Neuronal stem cell (in vitro differentiated cells): ENCODE measurements at regions not wholly inside any gene's neighbourhood (a gene's known extent, or its start where the extent isn't known, plus 50 kb on each side); places are given as distances from the start of the nearest gene placed in this dataset.
"Not testable (repeated sequence)": the region's sequence is repeated elsewhere in the genome, so short reads cannot be mapped to it uniquely, and the experiment has no call there.

Experiments used
- DNase-seq: peaks from one replicate; pipeline ENCODE4 v3.0.0-alpha.2; 2013; ENCODE audit warnings: low spot score
- H2AFZ ChIP-seq: one replicate; pipeline ENCODE4 v1.6.1; 2013; ENCODE audit warnings: mild to moderate bottlenecking, low read length, inconsistent platforms
- H2AK5ac ChIP-seq: 2 replicates; pipeline ENCODE4 v1.6.1; 2013; ENCODE audit warnings: low read depth, mild to moderate bottlenecking, inconsistent platforms, low read length, moderate library complexity, mixed read lengths
- H2BK120ac ChIP-seq: 2 replicates; pipeline ENCODE4 v1.6.1; 2013; ENCODE audit warnings: low read depth, mild to moderate bottlenecking, inconsistent platforms, low read length, moderate library complexity, mixed read lengths
- H2BK12ac ChIP-seq: one replicate; pipeline ENCODE4 v1.6.1; 2013; ENCODE audit warnings: low read length, inconsistent platforms
- H2BK15ac ChIP-seq: 2 replicates; pipeline ENCODE4 v1.6.1; 2013; ENCODE audit warnings: mild to moderate bottlenecking, low read length, inconsistent platforms, mixed read lengths
- H2BK5ac ChIP-seq: one replicate; pipeline ENCODE4 v1.6.1; 2013; ENCODE audit warnings: inconsistent platforms, mild to moderate bottlenecking, low read length, moderate library complexity
- H3K14ac ChIP-seq: one replicate; pipeline ENCODE4 v1.6.1; 2013; ENCODE audit warnings: low read length, inconsistent platforms
- H3K18ac ChIP-seq: 2 replicates; pipeline ENCODE4 v1.6.1; 2013; ENCODE audit warnings: low read length, inconsistent platforms
- H3K23ac ChIP-seq: 2 replicates; pipeline ENCODE4 v1.6.1; 2013; ENCODE audit warnings: low read depth, mild to moderate bottlenecking, mixed read lengths, low read length, inconsistent platforms; ENCODE audit not compliant: poor library complexity
- H3K27ac ChIP-seq: replicated peaks from 3 replicates; pipeline ENCODE4 v1.5.1; 2013; ENCODE audit warnings: low read length, inconsistent platforms
- H3K27me3 ChIP-seq, 3 experiments: 2 replicates each; pipeline ENCODE4 v1.6.1; 2013; ENCODE audit warnings: low read length in 3 of 3, mild to moderate bottlenecking in 2 of 3, inconsistent platforms in 1 of 3, low read depth in 1 of 3, mixed read lengths in 1 of 3, moderate library complexity in 1 of 3; ENCODE audit not compliant: control insufficient read depth in 3 of 3, insufficient read depth in 3 of 3
- H3K36me3 ChIP-seq, 2 donors: replicated peaks in 1 of 2; 2 replicates each; pipeline ENCODE4 v1.6.1; 2013; ENCODE audit warnings: low read length in 2 of 2; ENCODE audit not compliant: control insufficient read depth in 2 of 2, insufficient read depth in 2 of 2
- H3K4ac ChIP-seq: 2 replicates; pipeline ENCODE4 v1.6.1; 2013; ENCODE audit warnings: inconsistent platforms, mild to moderate bottlenecking, low read length, moderate library complexity
- H3K4me1 ChIP-seq, 2 donors: 1 replicate in 1 of 2; 2 replicates in 1 of 2; pipeline ENCODE4 v1.6.1; 2013; ENCODE audit warnings: low read length in 2 of 2, low read depth in 1 of 2; ENCODE audit not compliant: control insufficient read depth in 2 of 2, insufficient read depth in 1 of 2
- H3K4me2 ChIP-seq: one replicate; pipeline ENCODE4 v1.6.1; 2013; ENCODE audit warnings: mild to moderate bottlenecking, low read length, inconsistent platforms; ENCODE audit not compliant: insufficient read depth, poor library complexity, severe bottlenecking
- H3K4me3 ChIP-seq, 2 donors: 2 replicates each; pipeline ENCODE4 v1.5.1; 2013; ENCODE audit warnings: low read length in 2 of 2, mild to moderate bottlenecking in 2 of 2, inconsistent platforms in 1 of 2, moderate library complexity in 1 of 2
- H3K79me1 ChIP-seq: one replicate; pipeline ENCODE4 v1.6.1; 2013; ENCODE audit warnings: low read depth, mild to moderate bottlenecking, inconsistent platforms, low read length, moderate library complexity
- H3K9ac ChIP-seq: one replicate; pipeline ENCODE4 v1.6.1; 2013; ENCODE audit warnings: mild to moderate bottlenecking, low read depth, low read length, inconsistent platforms; ENCODE audit not compliant: poor library complexity
- H3K9me3 ChIP-seq, 2 donors: replicated peaks in 1 of 2; 2 replicates each; pipeline versions ENCODE3 to v1.6.1; 2013; ENCODE audit warnings: low read length in 2 of 2, mild to moderate bottlenecking in 2 of 2, inconsistent platforms in 1 of 2, low read depth in 1 of 2, mixed read lengths in 1 of 2, moderate library complexity in 1 of 2; ENCODE audit not compliant: control insufficient read depth in 2 of 2, insufficient read depth in 1 of 2
- H4K8ac ChIP-seq: one replicate; pipeline ENCODE4 v1.6.1; 2013; ENCODE audit warnings: low read depth, mild to moderate bottlenecking, inconsistent platforms, low read length, moderate library complexity
- H4K91ac ChIP-seq: one replicate; pipeline ENCODE4 v1.6.1; 2013; ENCODE audit warnings: low read length, low read depth, mild to moderate bottlenecking, inconsistent platforms; ENCODE audit not compliant: poor library complexity
- WGBS, 2 donors: extraction: QIAGEN DNeasy Blood & Tissue Kit; methylation state at CpG; one replicate each; pipeline ENCODE4 v1.1.7; 2013; ENCODE audit warnings: missing lambda C conversion rate in 2 of 2, mixed read lengths in 1 of 2; ENCODE audit not compliant: insufficient read length in 2 of 2, insufficient replicate concordance in 1 of 2; ENCODE audit errors: extremely low coverage in 2 of 2; 5-methylcytosine and 5-hydroxymethylcytosine counted together

GRCh38 chr18:47637551-47637950 is 292.9 kb downstream of the SMAD2 start:
- H3K9me3 ChIP-seq, H2BK15ac ChIP-seq, H3K27ac ChIP-seq, H3K14ac ChIP-seq, H2BK5ac ChIP-seq, H3K18ac ChIP-seq, H3K23ac ChIP-seq, H2AFZ ChIP-seq, H4K91ac ChIP-seq, DNase-seq, H3K36me3 ChIP-seq, H4K8ac ChIP-seq, H3K4me2 ChIP-seq, H2BK12ac ChIP-seq, H3K4me3 ChIP-seq, H2AK5ac ChIP-seq, H2BK120ac ChIP-seq, H3K9ac ChIP-seq, H3K4ac ChIP-seq, H3K79me1 ChIP-seq, H3K27me3 ChIP-seq, H3K4me1 ChIP-seq: not testable (repeated sequence)
- WGBS, 2 donors, result no CpG with 5 or more reads among the region's 10 CpGs

- DNase-seq, result no peak
These were observed 295.0 kb downstream of the SMAD2 start for GRCh38 chr18:47635416-47635815.

GRCh38 chr18:47632970-47633635 is 297.4 kb downstream of the SMAD2 start:
- H3K4me2 ChIP-seq, result no peak overlapping the region
- no peak overlapping the region for H4K91ac ChIP-seq
- H2BK120ac ChIP-seq, result no peak overlapping the region
- H3K9ac ChIP-seq, result no peak overlapping the region
- H2BK15ac ChIP-seq, result no peak overlapping the region
- H4K8ac ChIP-seq, result no peak overlapping the region
- no peaks in the 10 kb centered on the region for H3K4me1 ChIP-seq
- H3K4ac ChIP-seq, result no peak overlapping the region
- no peak overlapping the region for H3K14ac ChIP-seq
- no peak overlapping the region for H2BK12ac ChIP-seq
- no peak overlapping the region for H2AFZ ChIP-seq
- H3K79me1 ChIP-seq, result no peaks in the 10 kb centered on the region
- no CpG with 5 or more reads among the region's 2 CpGs for WGBS, 2 donors
- no peaks in the 10 kb centered on the region for H3K27me3 ChIP-seq
- no peak overlapping the region for H2AK5ac ChIP-seq
- H3K36me3 ChIP-seq, result no peaks in the 10 kb centered on the region
- no peak overlapping the region for H2BK5ac ChIP-seq
- no peak for DNase-seq
- no peak overlapping the region for H3K18ac ChIP-seq
- H3K9me3 ChIP-seq, result no peaks in the 10 kb centered on the region
- H3K23ac ChIP-seq, result no peak overlapping the region
- no peak overlapping the region for H3K27ac ChIP-seq
- no peak overlapping the region for H3K4me3 ChIP-seq

More at GRCh38 chr18:47635416-47635815, 295.0 kb downstream of the SMAD2 start:
- Histone ChIP-seq H2AFZ (no peak overlapping the region), H2AK5ac (no peak overlapping the region), H4K8ac (no peak overlapping the region), H2BK5ac (no peak overlapping the region), H2BK120ac (no peak overlapping the region), H2BK12ac (no peak overlapping the region), H3K4me2 (no peak overlapping the region), H3K36me3 (no peaks in the 10 kb centered on the region), H3K4me1 (no peaks in the 10 kb centered on the region), H3K27ac (no peak overlapping the region), H3K4ac (no peak overlapping the region), H2BK15ac (no peak overlapping the region), H3K9ac (no peak overlapping the region), H3K23ac (no peak overlapping the region), H3K4me3 (no peak overlapping the region), H3K27me3 (no peaks in the 10 kb centered on the region), H3K14ac (no peak overlapping the region), H3K79me1 (no peaks in the 10 kb centered on the region), H4K91ac (no peak overlapping the region), H3K18ac (no peak overlapping the region), H3K9me3 (no peaks in the 10 kb centered on the region)
- WGBS, 2 donors, result no CpG with 5 or more reads among the region's 6 CpGs

GRCh38 chr18:47628893-47629292 is 301.6 kb downstream of the SMAD2 start:
- no peak overlapping the region for H3K27ac ChIP-seq
- no peaks in the 10 kb centered on the region for H3K79me1 ChIP-seq
- H3K14ac ChIP-seq, result no peak overlapping the region
- no peak overlapping the region for H3K4me2 ChIP-seq
- no peak overlapping the region for H3K23ac ChIP-seq
- WGBS, 2 donors, result no CpG with 5 or more reads among the region's 5 CpGs
- H3K4me1 ChIP-seq, result no peaks in the 10 kb centered on the region
- no peak overlapping the region for H3K18ac ChIP-seq
- H2BK120ac ChIP-seq, result no peak overlapping the region
- H4K91ac ChIP-seq, result no peak overlapping the region
- H2BK12ac ChIP-seq, result no peak overlapping the region
- no peak for DNase-seq
- no peak overlapping the region for H3K4me3 ChIP-seq
- H3K27me3 ChIP-seq, result no peaks in the 10 kb centered on the region
- no peak overlapping the region for H2BK15ac ChIP-seq
- H2AFZ ChIP-seq, result no peak overlapping the region
- no peaks in the 10 kb centered on the region for H3K36me3 ChIP-seq
- H2AK5ac ChIP-seq, result no peak overlapping the region
- no peaks in the 10 kb centered on the region for H3K9me3 ChIP-seq
- no peak overlapping the region for H3K4ac ChIP-seq
- no peak overlapping the region for H3K9ac ChIP-seq
- no peak overlapping the region for H2BK5ac ChIP-seq
- H4K8ac ChIP-seq, result no peak overlapping the region
